ENCODE measurements at regions not wholly inside any gene's neighbourhood (a gene's known extent, or its start where the extent isn't known, plus 50 kb on each side); places are given as distances from the start of the nearest gene placed in this dataset.

GRCh38 chr5:93150311-93151012, 430.6 kb downstream of the NR2F1-AS1 start:
- DNase-seq, result no peak
- no peak for TF ChIP-seq CTCF (IDR thresholded peaks at IDR 0.05; ENCODE audit: partially characterized antibody, unreplicated experiment)
- peaks cover under 1% of the 10 kb centered on the region for H3K9me3 Mint-ChIP-seq (ENCODE audit: unreplicated experiment)
- H3K36me3 Mint-ChIP-seq (ENCODE audit: unreplicated experiment), result no peaks in the 10 kb centered on the region
- no peaks in the 10 kb centered on the region for H3K4me1 Mint-ChIP-seq (ENCODE audit: low read depth, unreplicated experiment)
- H3K27me3 Mint-ChIP-seq (ENCODE audit: unreplicated experiment), result no peaks in the 10 kb centered on the region
- no peak overlapping the region for H3K27ac Mint-ChIP-seq (ENCODE audit: unreplicated experiment)
- no peak overlapping the region for H3K4me3 Mint-ChIP-seq (ENCODE audit: unreplicated experiment)

DNA sequence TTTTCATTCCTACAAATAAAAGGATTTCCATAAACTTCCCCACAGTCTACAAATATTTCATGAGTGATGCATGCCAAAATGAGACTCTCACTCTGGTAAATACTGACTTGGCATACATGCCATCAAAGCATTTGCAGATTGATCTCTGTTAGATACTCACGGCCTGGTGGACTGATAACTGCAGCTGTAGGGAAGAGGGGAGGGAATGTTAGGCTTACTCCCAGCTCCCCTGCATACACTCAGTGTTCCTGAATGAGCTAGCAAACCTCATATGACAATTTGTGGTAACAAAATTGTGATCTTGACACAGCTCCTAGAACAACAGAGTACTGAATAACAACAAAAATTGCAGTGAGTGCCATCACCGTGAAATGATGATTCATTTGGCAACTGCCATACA, 435.3 kb downstream of the NR2F1-AS1 start:
- no peak overlapping the region for H3K27ac Mint-ChIP-seq (ENCODE audit: unreplicated experiment)

DNA sequence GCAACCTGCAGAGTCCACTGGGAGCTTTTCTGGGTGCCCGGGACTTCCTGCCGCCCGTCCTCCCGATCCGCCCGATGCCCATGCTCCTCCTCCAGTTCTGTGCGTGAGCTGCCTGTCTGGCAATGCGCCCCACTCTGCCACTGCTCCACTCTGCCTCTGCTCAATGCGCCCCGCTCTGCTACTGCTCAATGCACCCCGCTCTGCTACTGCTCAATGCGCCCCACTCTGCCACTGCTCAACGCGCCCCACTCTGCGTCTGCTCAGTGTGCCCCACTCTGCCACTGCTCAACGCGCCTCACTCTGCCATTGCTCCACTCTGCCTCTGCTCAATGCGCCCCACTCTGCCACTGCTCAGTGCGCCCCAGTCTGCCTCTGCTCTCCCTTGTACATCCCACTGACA, 436.0 kb downstream of the NR2F1-AS1 start:
- no peak for DNase-seq
- no peak for TF ChIP-seq CTCF (IDR thresholded peaks at IDR 0.05; ENCODE audit: partially characterized antibody, unreplicated experiment)
- Mint-ChIP-seq H3K27me3 (ENCODE audit: unreplicated experiment) (no peaks in the 10 kb centered on the region), H3K27ac (ENCODE audit: unreplicated experiment) (no peak overlapping the region), H3K36me3 (ENCODE audit: unreplicated experiment) (no peaks in the 10 kb centered on the region), H3K4me1 (ENCODE audit: low read depth, unreplicated experiment) (no peaks in the 10 kb centered on the region), H3K9me3 (ENCODE audit: unreplicated experiment) (peaks cover 4% of the 10 kb centered on the region), H3K4me3 (ENCODE audit: unreplicated experiment) (no peak overlapping the region)

More for the DNA sequence above, 435.3 kb downstream of the NR2F1-AS1 start:
- Mint-ChIP-seq H3K9me3 (ENCODE audit: unreplicated experiment) (peaks cover 4% of the 10 kb centered on the region), H3K36me3 (ENCODE audit: unreplicated experiment) (no peaks in the 10 kb centered on the region), H3K4me3 (ENCODE audit: unreplicated experiment) (no peak overlapping the region), H3K4me1 (ENCODE audit: low read depth, unreplicated experiment) (no peaks in the 10 kb centered on the region), H3K27me3 (ENCODE audit: unreplicated experiment) (no peaks in the 10 kb centered on the region)
- TF ChIP-seq CTCF (IDR thresholded peaks at IDR 0.05; ENCODE audit: partially characterized antibody, unreplicated experiment), result no peak
- no peak for DNase-seq

DNA sequence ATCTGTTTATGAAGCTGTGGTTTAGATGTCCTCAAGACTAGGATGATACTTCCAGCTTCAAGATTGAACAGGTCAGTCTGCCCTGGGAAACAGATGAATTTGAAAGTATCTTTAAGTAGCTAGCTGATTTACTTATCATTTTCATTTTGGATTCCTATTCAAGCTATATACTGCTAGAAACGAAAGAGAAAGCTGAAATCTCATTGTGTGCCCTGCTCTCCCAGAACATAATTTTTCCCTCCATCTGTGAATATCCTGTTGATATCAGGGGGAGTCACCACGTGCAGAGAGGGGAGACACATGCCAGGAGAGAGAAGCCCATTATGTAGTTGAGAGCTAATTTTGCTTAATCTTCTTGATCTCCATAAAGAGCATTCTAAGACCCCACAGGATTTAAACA, 439.1 kb downstream of the NR2F1-AS1 start:
- no peak overlapping the region for H3K27ac Mint-ChIP-seq (ENCODE audit: unreplicated experiment)
- H3K9me3 Mint-ChIP-seq (ENCODE audit: unreplicated experiment), result peaks cover 7% of the 10 kb centered on the region
- TF ChIP-seq CTCF (IDR thresholded peaks at IDR 0.05; ENCODE audit: partially characterized antibody, unreplicated experiment), result no peak
- no peaks in the 10 kb centered on the region for H3K27me3 Mint-ChIP-seq (ENCODE audit: unreplicated experiment)
- H3K36me3 Mint-ChIP-seq (ENCODE audit: unreplicated experiment), result no peaks in the 10 kb centered on the region
- H3K4me1 Mint-ChIP-seq (ENCODE audit: low read depth, unreplicated experiment), result no peaks in the 10 kb centered on the region
- H3K4me3 Mint-ChIP-seq (ENCODE audit: unreplicated experiment), result no peak overlapping the region
- DNase-seq, result no peak

- Mint-ChIP-seq H3K27ac (ENCODE audit: unreplicated experiment) (no peak overlapping the region), H3K27me3 (ENCODE audit: unreplicated experiment) (no peaks in the 10 kb centered on the region), H3K36me3 (ENCODE audit: unreplicated experiment) (no peaks in the 10 kb centered on the region), H3K4me1 (ENCODE audit: low read depth, unreplicated experiment) (no peaks in the 10 kb centered on the region), H3K9me3 (ENCODE audit: unreplicated experiment) (no peaks in the 10 kb centered on the region), H3K4me3 (ENCODE audit: unreplicated experiment) (no peak overlapping the region)
- TF ChIP-seq CTCF (IDR thresholded peaks at IDR 0.05; ENCODE audit: partially characterized antibody, unreplicated experiment), result no peak
- no peak for DNase-seq
Measured at GRCh38 chr5:93130624-93131490, 450.2 kb downstream of the NR2F1-AS1 start.

Measured in glutamatergic neuron (in vitro differentiated cells).